ENCODE measurements at regions not wholly inside any gene's neighbourhood (a gene's known extent, or its start where the extent isn't known, plus 50 kb on each side); places are given as distances from the start of the nearest gene placed in this dataset.
A peak's percentile ranks its signal among the peaks of the same experiment; 100 is the strongest.

DNA sequence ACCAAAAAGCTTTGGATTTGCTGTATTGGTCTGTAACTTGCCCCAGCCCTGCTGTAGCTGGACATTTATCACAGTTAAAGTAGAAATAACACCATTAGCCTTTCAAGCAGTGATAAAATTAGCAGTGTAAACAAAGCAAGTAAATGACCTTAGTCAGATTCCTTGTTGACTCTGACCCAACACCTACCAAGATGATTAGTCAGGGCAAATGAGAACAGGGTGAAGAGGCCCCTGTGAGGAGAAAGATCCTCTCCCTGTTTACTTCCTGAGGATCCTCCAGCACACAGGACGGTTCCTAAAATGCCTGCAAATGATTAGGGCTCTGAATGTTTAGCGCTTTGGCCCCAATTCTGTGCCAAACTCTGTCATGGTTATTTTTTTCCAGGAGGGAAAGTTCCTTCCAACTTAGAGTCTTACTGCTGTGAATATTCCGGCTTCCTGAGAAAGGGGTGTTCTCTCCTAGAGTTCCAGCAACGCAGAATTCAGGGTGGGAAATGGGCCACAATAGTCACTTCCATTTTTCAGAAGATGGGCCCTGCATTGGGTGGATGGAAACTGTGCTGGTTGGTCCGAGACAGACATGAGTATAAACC is 259.0 kb upstream of the MYOCD start:
- Mint-ChIP-seq H3K36me3 (ENCODE audit: insufficient read depth) (no peaks in the 10 kb centered on the region), H3K27ac (peak overlapping the region; percentile 18), H3K9me3 (ENCODE audit: low read depth) (no peaks in the 10 kb centered on the region), H3K27me3 (peaks cover 29% of the 10 kb centered on the region), H3K4me3 (ENCODE audit: low read depth) (no peak overlapping the region), H3K4me1 (ENCODE audit: low read depth) (peaks cover 23% of the 10 kb centered on the region)
- DNase-seq (ENCODE audit: low spot score, unreplicated experiment), result no peak
- TF ChIP-seq, protein P1, sequence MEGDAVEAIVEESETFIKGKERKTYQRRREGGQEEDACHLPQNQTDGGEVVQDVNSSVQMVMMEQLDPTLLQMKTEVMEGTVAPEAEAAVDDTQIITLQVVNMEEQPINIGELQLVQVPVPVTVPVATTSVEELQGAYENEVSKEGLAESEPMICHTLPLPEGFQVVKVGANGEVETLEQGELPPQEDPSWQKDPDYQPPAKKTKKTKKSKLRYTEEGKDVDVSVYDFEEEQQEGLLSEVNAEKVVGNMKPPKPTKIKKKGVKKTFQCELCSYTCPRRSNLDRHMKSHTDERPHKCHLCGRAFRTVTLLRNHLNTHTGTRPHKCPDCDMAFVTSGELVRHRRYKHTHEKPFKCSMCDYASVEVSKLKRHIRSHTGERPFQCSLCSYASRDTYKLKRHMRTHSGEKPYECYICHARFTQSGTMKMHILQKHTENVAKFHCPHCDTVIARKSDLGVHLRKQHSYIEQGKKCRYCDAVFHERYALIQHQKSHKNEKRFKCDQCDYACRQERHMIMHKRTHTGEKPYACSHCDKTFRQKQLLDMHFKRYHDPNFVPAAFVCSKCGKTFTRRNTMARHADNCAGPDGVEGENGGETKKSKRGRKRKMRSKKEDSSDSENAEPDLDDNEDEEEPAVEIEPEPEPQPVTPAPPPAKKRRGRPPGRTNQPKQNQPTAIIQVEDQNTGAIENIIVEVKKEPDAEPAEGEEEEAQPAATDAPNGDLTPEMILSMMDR (IDR thresholded peaks at IDR 0.05; ENCODE audit: unreplicated experiment), result no peak

DNA sequence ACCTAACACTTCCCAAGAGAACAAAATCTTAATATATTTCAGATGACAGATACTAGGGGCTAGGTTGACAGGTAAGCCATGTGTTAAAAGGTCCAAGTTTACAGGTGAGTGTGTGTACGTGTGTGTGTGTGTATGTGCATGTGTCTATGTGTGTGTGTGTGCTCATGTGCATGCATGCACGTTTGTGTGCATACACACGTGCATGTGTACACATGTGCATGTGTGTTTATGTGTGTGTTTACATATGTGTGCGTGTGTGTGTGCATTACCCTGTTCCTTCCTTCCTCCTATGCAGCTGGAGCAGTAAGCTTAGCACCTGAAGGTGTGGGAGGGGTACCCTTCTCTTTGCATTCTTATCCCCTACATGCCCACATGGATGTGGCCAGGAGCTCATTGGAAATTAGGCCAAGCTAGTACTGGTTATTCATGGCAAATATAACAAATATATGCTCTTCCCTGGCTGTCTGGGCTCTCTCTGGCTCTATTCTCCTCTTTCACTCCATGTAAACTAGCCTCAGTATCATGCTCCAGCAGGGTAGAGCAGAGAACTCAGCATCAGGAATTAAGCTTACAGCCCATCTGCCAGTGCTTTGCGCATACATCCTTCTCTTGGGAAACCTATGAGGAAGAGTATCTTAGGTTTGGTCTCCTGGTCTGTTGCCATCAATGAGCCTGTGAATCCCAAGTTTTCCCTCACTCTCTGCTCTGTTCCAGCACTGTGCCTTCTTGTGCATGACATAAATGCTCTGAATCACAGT is 258.0 kb upstream of the MYOCD start:
- TF ChIP-seq, protein P1 (IDR thresholded peaks at IDR 0.05; ENCODE audit: unreplicated experiment), result no peak
- Mint-ChIP-seq H3K27me3 (peaks cover 33% of the 10 kb centered on the region), H3K9me3 (ENCODE audit: low read depth) (no peaks in the 10 kb centered on the region), H3K4me1 (ENCODE audit: low read depth) (peaks cover 23% of the 10 kb centered on the region), H3K36me3 (ENCODE audit: insufficient read depth) (no peaks in the 10 kb centered on the region), H3K4me3 (ENCODE audit: low read depth) (no peak overlapping the region), H3K27ac (no peak overlapping the region)
- no peak for DNase-seq (ENCODE audit: low spot score, unreplicated experiment)

DNA sequence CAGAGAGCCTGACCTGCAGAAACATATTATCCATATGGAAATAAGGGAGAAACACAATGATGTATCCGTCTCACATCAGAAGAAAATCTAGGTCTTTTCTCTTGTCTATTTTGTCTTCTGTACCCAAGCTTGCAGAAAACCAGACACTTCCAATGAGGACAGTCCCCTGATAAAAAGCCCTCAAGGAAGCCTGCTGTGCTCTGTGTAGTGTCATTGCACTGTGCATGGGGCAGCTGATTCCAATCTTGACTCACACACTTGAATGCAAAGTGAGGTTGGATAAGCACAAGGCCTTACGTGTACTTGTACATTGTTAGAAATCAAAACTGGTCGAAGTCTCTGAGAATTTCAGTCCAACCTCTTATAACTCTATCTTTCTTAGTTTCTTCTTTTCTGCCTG is 256.6 kb upstream of the MYOCD start:
- H3K9me3 Mint-ChIP-seq (ENCODE audit: low read depth), result no peaks in the 10 kb centered on the region
- TF ChIP-seq, protein P1 (IDR thresholded peaks at IDR 0.05; ENCODE audit: unreplicated experiment), result no peak
- no peak overlapping the region for H3K4me3 Mint-ChIP-seq (ENCODE audit: low read depth)
- peaks cover 28% of the 10 kb centered on the region for H3K27me3 Mint-ChIP-seq
- peaks cover 23% of the 10 kb centered on the region for H3K4me1 Mint-ChIP-seq (ENCODE audit: low read depth)
- no peaks in the 10 kb centered on the region for H3K36me3 Mint-ChIP-seq (ENCODE audit: insufficient read depth)
- DNase-seq (ENCODE audit: low spot score, unreplicated experiment), result no peak
- H3K27ac Mint-ChIP-seq, result no peak overlapping the region

DNA sequence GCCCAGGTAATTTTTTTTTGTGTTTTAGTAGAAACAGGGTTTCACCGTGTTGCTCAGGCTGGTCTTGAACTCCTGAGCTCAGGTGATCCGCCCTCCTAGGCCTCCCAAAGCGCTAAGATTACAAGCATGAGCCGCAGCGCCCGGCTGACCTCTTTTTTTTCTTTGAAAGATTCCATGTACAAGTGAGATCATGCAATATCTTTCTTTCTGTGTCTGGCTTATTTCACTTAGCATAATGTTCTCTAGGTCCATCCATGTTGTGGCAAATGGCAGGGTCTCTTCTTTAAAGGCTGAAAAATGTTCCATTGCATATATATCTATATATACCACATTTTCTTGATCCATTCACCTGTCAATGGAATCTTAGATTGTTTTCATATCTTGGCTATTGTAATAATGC is 255.0 kb upstream of the MYOCD start:
- Mint-ChIP-seq H3K9me3 (ENCODE audit: low read depth) (no peaks in the 10 kb centered on the region), H3K36me3 (ENCODE audit: insufficient read depth) (no peaks in the 10 kb centered on the region), H3K27ac (no peak overlapping the region), H3K27me3 (peaks cover 25% of the 10 kb centered on the region), H3K4me1 (ENCODE audit: low read depth) (peaks cover 23% of the 10 kb centered on the region), H3K4me3 (ENCODE audit: low read depth) (no peak overlapping the region)
- TF ChIP-seq, protein P1 (IDR thresholded peaks at IDR 0.05; ENCODE audit: unreplicated experiment), result no peak
- no peak for DNase-seq (ENCODE audit: low spot score, unreplicated experiment)

GRCh38 chr17:12415031-12415430 is 250.7 kb upstream of the MYOCD start:
- DNase-seq (ENCODE audit: low spot score, unreplicated experiment), result no peak
- Mint-ChIP-seq H3K9me3 (ENCODE audit: low read depth) (no peaks in the 10 kb centered on the region), H3K4me1 (ENCODE audit: low read depth) (no peaks in the 10 kb centered on the region), H3K4me3 (ENCODE audit: low read depth) (no peak overlapping the region), H3K27me3 (peaks cover 20% of the 10 kb centered on the region), H3K36me3 (ENCODE audit: insufficient read depth) (no peaks in the 10 kb centered on the region), H3K27ac (no peak overlapping the region)
- TF ChIP-seq, protein P1 (IDR thresholded peaks at IDR 0.05; ENCODE audit: unreplicated experiment), result no peak
